WTC11 (cell line): ENCODE measurements at regions not wholly inside any gene's neighbourhood (a gene's known extent, or its start where the extent isn't known, plus 50 kb on each side); places are given as distances from the start of the nearest gene placed in this dataset.

Experiments
- ATAC-seq: fragments of 200-7000 bp; cut with Tn5 transposase; 2 replicates; pipeline ENCODE4 v1.10.0; 2021; ENCODE audit warnings: mild to moderate bottlenecking, moderate library complexity
- CTCF ChIA-PET: fragments of 300-600 bp; sonication (Branson Sonifier 250); formaldehyde crosslinking; loops from one replicate; lab custom pipeline; 2021; ENCODE audit warnings: antibody characterized with exemption; lab: Charles Lee
- POLR2A ChIA-PET: fragments of 350-600 bp; sonication (Branson Sonifier 250); formaldehyde crosslinking; loops from one replicate; lab custom pipeline; 2021; ENCODE audit warnings: antibody characterized with exemption; lab: Charles Lee
- DNase-seq: peaks from one replicate; pipeline ENCODE4 v3.0.0; 2021; ENCODE audit warnings: low spot score
- H3K27ac Mint-ChIP-seq: 2 replicates; pipeline ENCODE4 v1.8.0; 2021; ENCODE audit warnings: mixed read lengths
- H3K27me3 Mint-ChIP-seq: 2 replicates; pipeline ENCODE4 v1.8.0; 2021; ENCODE audit warnings: low read depth, mild to moderate bottlenecking, moderate library complexity, mixed read lengths
- H3K36me3 Mint-ChIP-seq: 2 replicates; pipeline ENCODE4 v1.8.0; 2021; ENCODE audit warnings: mixed read lengths
- H3K4me1 Mint-ChIP-seq: 2 replicates; pipeline ENCODE4 v1.8.0; 2022; ENCODE audit warnings: mixed read lengths
- H3K4me3 Mint-ChIP-seq: 2 replicates; pipeline ENCODE4 v1.8.0; 2021; ENCODE audit warnings: mild to moderate bottlenecking, moderate library complexity, mixed read lengths
- H3K9me3 Mint-ChIP-seq: 2 replicates; pipeline ENCODE4 v1.8.0; 2021; ENCODE audit warnings: mixed read lengths
- HMGXB4 ChIP-seq: sonication (generic); formaldehyde crosslinking; IDR thresholded peaks from 2 replicates; pipeline ENCODE4 v1.8.1; 2023; ENCODE audit warnings: mild to moderate bottlenecking, moderate library complexity, missing genetic modification reagents
- MAX ChIP-seq: sonication (generic); formaldehyde crosslinking; IDR thresholded peaks from 2 replicates; pipeline ENCODE4 v1.8.0; 2022; ENCODE audit warnings: mild to moderate bottlenecking, missing genetic modification reagents
- MXD4 ChIP-seq: fragments of 250-450 bp; sonication (Bioruptor Pico); IDR thresholded peaks from 2 replicates; pipeline ENCODE4 v1.8.0; 2021; ENCODE audit warnings: mild to moderate bottlenecking, moderate library complexity, borderline replicate concordance
- MYBL2 ChIP-seq: sonication (generic); formaldehyde crosslinking; IDR thresholded peaks from 2 replicates; pipeline ENCODE4 v1.8.1; 2023; ENCODE audit warnings: mild to moderate bottlenecking, moderate library complexity, missing genetic modification reagents
- NFYB ChIP-seq: sonication (generic); formaldehyde crosslinking; conservative IDR thresholded peaks from 2 replicates; pipeline ENCODE4 v1.8.0; 2022; ENCODE audit warnings: low read depth, missing genetic modification reagents
- RORB ChIP-seq: fragments of 250-450 bp; sonication (Bioruptor Pico); IDR thresholded peaks from 2 replicates; pipeline ENCODE4 v1.9.0; 2021; ENCODE audit warnings: mild to moderate bottlenecking
- ZBTB21 ChIP-seq: sonication (generic); formaldehyde crosslinking; IDR thresholded peaks from 2 replicates; pipeline ENCODE4 v1.8.1; 2023; ENCODE audit warnings: mild to moderate bottlenecking, missing genetic modification reagents, borderline replicate concordance
- ZNF219 ChIP-seq: sonication (generic); formaldehyde crosslinking; IDR thresholded peaks from 2 replicates; pipeline ENCODE4 v1.8.0; 2023; ENCODE audit warnings: missing genetic modification reagents, mild to moderate bottlenecking, borderline replicate concordance
- ZNF232 ChIP-seq: sonication (generic); formaldehyde crosslinking; IDR thresholded peaks from 2 replicates; pipeline ENCODE4 v1.8.0; 2022; ENCODE audit warnings: mild to moderate bottlenecking, missing genetic modification reagents
- ZNF263 ChIP-seq: sonication (generic); formaldehyde crosslinking; IDR thresholded peaks from 2 replicates; pipeline ENCODE4 v1.8.1; 2022; ENCODE audit warnings: low read depth, mild to moderate bottlenecking, moderate library complexity, missing genetic modification reagents
- ZNF396 ChIP-seq: fragments of 250-450 bp; sonication (Bioruptor Pico); IDR thresholded peaks from 2 replicates; pipeline ENCODE4 v1.8.0; 2021; ENCODE audit warnings: mild to moderate bottlenecking, moderate library complexity, borderline replicate concordance
- ZNF512 ChIP-seq: sonication (generic); formaldehyde crosslinking; IDR thresholded peaks from 2 replicates; pipeline ENCODE4 v1.8.1; 2022; ENCODE audit warnings: missing genetic modification reagents, borderline replicate concordance
- TF ChIP-seq, protein P1 (sequence below): fragments of 250-450 bp; sonication (Bioruptor Pico); IDR thresholded peaks from 2 replicates; pipeline ENCODE4 v2.1.2; 2022; ENCODE audit warnings: mild to moderate bottlenecking, moderate library complexity
- TF ChIP-seq, protein P2 (sequence below): sonication (generic); formaldehyde crosslinking; IDR thresholded peaks from 2 replicates; pipeline ENCODE4 v1.8.0; 2022; ENCODE audit warnings: mild to moderate bottlenecking, missing genetic modification reagents

GRCh38 chr5:124689653-124690052, 56.8 kb downstream of the ZNF608 start:
- H3K4me1 Mint-ChIP-seq = peaks cover 50% of the 10 kb centered on the region
- H3K36me3 Mint-ChIP-seq = peaks cover 5% of the 10 kb centered on the region; the same call in 1 of the 2 replicates
- TF ChIP-seq MAX (CRISPR knock-in tag) (no peak), ZBTB21 (CRISPR knock-in tag) (no peak), NFYB (CRISPR knock-in tag) (no peak)
- TF ChIP-seq, protein P1, sequence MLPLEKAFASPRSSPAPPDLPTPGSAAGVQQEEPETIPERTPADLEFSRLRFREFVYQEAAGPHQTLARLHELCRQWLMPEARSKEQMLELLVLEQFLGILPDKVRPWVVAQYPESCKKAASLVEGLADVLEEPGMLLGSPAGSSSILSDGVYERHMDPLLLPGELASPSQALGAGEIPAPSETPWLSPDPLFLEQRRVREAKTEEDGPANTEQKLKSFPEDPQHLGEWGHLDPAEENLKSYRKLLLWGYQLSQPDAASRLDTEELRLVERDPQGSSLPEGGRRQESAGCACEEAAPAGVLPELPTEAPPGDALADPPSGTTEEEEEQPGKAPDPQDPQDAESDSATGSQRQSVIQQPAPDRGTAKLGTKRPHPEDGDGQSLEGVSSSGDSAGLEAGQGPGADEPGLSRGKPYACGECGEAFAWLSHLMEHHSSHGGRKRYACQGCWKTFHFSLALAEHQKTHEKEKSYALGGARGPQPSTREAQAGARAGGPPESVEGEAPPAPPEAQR (CRISPR knock-in tag) = no peak
- TF ChIP-seq, all 79 proteins: peak for 0
- H3K9me3 Mint-ChIP-seq = no peaks in the 10 kb centered on the region
- H3K27ac Mint-ChIP-seq = no peak overlapping the region
- ChIA-PET CTCF (no interaction called here), POLR2A (no interaction called here)
- DNase-seq = no peak
- H3K27me3 Mint-ChIP-seq = no peaks in the 10 kb centered on the region
- ATAC-seq = no peak
- no peak overlapping the region for H3K4me3 Mint-ChIP-seq

GRCh38 chr5:124686239-124687004, 60.0 kb downstream of the ZNF608 start:
- no peak for ATAC-seq
- ChIA-PET POLR2A (no interaction called here), CTCF (no interaction called here)
- TF ChIP-seq HMGXB4 (CRISPR knock-in tag) = no peak
- Mint-ChIP-seq H3K9me3 (no peaks in the 10 kb centered on the region), H3K36me3 (peaks cover 8% of the 10 kb centered on the region; the same call in 1 of the 2 replicates), H3K4me3 (no peak overlapping the region), H3K27me3 (no peaks in the 10 kb centered on the region), H3K27ac (no peak overlapping the region), H3K4me1 (peaks cover 51% of the 10 kb centered on the region)
- DNase-seq = no peak

DNA sequence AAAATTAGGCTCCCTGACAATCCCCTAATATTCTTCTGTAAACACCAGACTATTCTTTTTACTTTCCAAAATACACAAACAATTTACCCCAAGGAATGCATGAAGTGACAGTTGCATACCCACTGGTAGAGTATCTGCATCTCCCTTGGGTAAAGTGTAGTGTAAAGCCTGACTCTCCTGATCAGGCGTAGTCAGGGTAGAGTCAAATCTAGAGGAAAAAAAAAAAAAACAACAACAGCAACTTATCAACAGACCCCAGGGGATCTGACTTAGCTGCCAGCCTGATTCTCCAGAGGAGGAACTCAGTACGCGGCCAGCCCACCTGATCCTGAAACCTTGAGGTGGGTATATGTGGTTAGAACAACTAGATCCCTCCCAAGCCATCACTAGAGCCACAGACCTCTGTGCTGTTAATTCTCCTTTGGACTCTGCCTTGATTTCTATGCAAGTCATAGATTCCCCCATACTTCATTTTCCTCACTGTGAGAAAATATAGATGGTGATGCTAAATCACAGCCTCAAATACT, 61.0 kb downstream of the ZNF608 start:
- CTCF ChIA-PET = no interaction called here
- no peaks in the 10 kb centered on the region for H3K9me3 Mint-ChIP-seq
- TF ChIP-seq ZNF232 (no peak), MYBL2 (no peak), ZNF219 (CRISPR knock-in tag) (no peak)
- TF ChIP-seq, all 79 proteins: peak for 0
- POLR2A ChIA-PET = no interaction called here
- Mint-ChIP-seq H3K27ac (0 out of 2 replicates have a peak overlapping the region, but pooled peaks have one; percentile 42), H3K36me3 (peaks cover 5% of the 10 kb centered on the region; the same call in 1 of the 2 replicates), H3K27me3 (no peaks in the 10 kb centered on the region), H3K4me3 (no peak overlapping the region), H3K4me1 (peaks cover 53% of the 10 kb centered on the region)
- no peak for DNase-seq
- ATAC-seq = no peak

- Mint-ChIP-seq H3K9me3 (no peaks in the 10 kb centered on the region), H3K4me1 (peaks cover 67% of the 10 kb centered on the region), H3K36me3 (peaks cover 5% of the 10 kb centered on the region; the same call in 1 of the 2 replicates), H3K27me3 (no peaks in the 10 kb centered on the region), H3K27ac (no peak overlapping the region), H3K4me3 (no peak overlapping the region)
- DNase-seq (no peak), ATAC-seq (no peak)
- ChIA-PET CTCF (no interaction called here), POLR2A (no interaction called here)
- no peak for TF ChIP-seq MXD4 (CRISPR knock-in tag)
- TF ChIP-seq ZNF512 = no peak
- TF ChIP-seq, protein P2, sequence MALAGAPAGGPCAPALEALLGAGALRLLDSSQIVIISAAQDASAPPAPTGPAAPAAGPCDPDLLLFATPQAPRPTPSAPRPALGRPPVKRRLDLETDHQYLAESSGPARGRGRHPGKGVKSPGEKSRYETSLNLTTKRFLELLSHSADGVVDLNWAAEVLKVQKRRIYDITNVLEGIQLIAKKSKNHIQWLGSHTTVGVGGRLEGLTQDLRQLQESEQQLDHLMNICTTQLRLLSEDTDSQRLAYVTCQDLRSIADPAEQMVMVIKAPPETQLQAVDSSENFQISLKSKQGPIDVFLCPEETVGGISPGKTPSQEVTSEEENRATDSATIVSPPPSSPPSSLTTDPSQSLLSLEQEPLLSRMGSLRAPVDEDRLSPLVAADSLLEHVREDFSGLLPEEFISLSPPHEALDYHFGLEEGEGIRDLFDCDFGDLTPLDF = no peak
- TF ChIP-seq MYBL2 = no peak
- no peak for TF ChIP-seq ZNF396 (CRISPR knock-in tag)
- no peak for TF ChIP-seq RORB (CRISPR knock-in tag)
- TF ChIP-seq ZNF263 (CRISPR knock-in tag) = no peak
Measured at GRCh38 chr5:124683917-124684555, 62.4 kb downstream of the ZNF608 start.
